HG03097 (cell line): ENCODE measurements at regions not wholly inside any gene's neighbourhood (a gene's known extent, or its start where the extent isn't known, plus 50 kb on each side); places are given as distances from the start of the nearest gene placed in this dataset.
"Not testable (repeated sequence)": the region's sequence is repeated elsewhere in the genome, so short reads cannot be mapped to it uniquely, and the experiment has no call there.

Experiments used
- ATAC-seq: cut with Tn5 transposase; IDR thresholded peaks from one replicate; pipeline ENCODE4 v1.9.1; 2021; ENCODE audit not compliant: unreplicated experiment, low FRiP score

DNA sequence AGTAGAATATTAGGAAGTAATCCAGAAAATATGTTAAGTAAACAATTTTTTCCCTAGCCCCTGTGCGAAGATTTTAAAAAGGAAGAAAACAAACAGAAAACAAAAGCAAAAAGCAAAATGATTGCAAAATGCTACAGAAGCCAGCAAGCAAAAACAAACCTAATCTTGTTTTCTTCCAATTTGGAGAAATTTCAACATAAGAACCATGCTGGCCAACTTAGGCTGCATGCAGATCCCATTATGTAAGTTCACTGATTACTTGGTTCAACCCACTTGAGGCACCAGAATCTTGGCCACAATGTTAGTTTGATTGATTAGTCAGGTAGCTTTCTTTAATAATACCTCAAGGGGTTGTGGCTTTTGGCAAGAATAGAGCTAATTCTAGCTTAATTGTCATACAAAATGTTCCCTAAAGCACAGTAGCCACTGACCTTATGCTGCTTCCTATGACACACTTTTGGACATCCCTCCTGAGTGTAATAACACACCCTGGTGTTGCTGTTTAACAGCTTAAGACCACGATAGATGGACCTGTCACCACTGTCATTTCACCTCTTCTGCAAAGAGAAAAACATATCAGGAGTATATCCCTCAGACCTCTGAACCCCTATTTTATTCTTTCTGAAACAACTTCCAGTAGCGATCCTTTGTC is 2342.1 kb downstream of the PCDH7 start:
- ATAC-seq = no peak

DNA sequence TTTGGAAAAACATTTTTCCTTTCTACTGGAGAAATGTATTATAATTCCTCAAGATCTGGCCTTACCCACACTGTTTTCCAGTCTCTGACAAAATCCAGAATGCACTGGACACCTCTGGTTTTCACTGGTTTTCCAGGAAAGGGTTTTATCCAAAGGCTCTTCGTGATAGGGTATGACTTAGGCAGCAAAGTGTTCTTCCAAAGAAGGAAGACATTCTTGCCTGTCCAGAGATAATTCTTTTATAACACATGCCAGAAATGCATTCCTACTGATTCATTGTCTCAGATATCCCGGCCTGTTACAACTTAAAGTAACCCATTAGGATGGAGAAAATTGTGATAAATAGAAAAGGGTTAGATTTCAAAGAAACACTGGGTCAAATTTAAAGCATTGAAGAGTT is 2343.1 kb downstream of the PCDH7 start:
- no peak for ATAC-seq

DNA sequence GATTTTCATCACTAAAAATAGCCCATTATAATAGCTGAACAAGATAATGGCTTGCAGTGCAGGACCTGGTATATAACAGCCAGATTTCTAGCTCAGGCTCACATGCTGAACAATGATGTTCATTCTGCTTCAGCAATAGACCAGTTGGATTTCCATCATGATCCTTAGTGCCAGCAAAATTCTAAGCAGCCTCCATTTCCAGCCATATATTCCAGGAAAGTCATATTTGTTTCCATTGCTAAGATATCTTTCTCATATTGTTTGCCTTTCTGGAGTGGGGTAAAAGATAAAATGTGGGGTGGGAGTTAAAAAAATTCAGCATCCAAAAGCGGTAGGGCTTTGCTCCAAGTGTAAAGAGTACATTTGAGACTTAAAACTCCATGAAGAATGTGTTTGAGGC is 2344.1 kb downstream of the PCDH7 start:
- no peak for ATAC-seq

DNA sequence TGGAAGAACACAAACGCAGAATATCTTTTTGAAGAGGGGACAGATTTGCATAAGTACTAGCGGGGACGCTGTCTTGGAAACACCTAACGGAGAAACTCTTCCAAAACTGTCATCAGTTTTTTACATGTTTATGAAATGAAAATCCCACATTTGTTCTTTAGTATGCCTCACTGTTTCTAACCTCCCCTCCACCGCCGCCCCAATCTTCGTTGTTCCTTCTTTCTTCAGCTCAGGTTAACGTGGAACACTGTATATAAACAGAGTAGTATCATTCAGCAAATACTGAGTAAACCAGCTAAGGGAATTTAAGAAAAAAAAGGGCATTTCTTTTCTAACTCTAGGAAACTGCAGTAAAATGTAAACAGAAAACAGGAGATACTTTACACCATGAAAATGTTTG is 2345.6 kb downstream of the PCDH7 start:
- ATAC-seq = no peak

DNA sequence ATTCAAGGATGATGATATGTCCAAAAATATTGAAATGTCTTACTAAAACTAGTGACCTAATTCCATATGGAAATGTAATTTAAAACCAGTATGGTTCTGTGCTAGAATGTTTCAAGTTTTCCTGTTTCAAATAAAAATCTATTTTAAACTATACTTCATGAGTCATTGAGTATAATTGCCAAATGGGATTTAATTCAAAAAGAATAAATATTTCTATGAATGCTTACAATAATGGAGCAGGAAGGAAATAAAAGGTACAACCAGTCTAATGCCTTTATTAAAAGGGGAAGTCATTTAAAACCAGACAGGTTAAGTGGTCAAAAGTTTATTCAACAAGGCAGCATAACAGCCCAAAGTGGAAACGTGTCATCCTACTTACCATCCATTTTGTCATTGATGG is 2347.1 kb downstream of the PCDH7 start:
- no peak for ATAC-seq

DNA sequence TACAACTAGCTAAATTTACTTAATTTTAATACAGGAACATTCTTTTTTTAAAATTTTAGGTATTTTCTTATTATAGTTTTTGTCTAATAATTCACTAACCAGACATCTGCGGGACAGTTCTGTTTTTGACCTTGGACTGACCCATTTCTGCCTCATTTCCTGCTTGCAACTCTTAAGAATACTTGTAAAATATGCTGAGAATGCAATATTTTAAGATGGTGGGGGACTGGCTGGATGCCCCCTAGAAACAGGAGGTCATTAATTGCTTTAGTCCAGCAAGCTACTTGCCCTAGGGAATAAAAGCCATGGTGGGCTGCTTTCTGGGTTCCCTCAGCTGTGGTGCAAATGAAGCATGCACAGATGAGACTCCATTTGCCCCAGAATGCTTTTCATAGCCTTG is 2348.4 kb downstream of the PCDH7 start:
- ATAC-seq = no peak

DNA sequence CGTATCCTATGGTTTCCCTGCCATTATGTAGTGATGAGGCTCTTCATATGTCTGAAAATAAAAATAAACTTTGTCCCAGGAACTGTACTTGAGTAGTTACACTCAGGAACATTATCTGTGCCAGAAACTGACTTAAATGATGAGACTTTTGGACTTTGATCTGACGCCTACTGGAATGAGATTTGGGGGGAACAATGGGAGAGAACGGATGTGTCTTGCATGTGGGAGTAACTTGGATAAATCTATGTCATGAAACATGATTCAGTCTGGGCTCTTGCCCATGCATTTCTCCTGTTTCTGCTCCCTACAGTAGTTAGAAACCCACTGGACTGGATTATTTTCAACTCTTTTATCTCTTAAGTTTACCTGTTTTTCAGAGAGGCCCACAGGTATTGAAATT is 2351.4 kb downstream of the PCDH7 start:
- no peak for ATAC-seq

DNA sequence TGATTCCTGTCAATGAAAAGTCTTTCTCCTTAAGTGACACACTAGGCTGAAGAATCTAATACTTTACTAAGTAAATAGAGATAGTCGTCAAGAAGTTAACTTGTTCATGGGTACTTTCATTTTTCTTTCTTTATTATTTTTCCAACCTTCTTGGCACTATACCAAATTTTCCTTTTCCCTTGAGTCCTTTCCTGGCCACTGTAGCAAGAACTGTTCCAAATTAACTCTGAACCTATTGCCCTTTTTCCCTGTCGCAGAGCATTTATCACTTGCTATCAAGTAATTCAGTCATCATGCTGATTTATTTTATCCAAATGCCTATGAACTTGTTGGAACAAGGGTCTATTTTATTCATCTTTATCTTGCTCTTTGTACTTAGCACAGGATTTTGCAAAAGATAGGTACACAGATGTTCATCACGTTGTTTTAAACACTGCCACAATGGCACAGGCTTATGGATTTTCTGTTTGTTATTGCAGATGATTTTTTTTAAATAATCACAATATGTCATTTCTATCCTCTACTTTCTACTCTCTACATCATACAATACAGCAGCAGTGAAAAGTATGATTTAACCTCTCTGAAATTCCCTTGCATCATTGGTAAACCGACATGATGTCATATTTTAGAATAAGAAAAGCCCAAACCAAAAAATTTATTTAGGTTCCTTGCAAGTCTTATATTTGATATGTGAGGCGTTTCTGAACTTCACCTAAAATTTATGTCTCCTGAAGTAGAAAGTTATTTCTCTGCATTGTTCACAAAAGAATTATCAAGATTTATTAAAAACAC is 2352.3 kb downstream of the PCDH7 start:
- no peak for ATAC-seq

DNA sequence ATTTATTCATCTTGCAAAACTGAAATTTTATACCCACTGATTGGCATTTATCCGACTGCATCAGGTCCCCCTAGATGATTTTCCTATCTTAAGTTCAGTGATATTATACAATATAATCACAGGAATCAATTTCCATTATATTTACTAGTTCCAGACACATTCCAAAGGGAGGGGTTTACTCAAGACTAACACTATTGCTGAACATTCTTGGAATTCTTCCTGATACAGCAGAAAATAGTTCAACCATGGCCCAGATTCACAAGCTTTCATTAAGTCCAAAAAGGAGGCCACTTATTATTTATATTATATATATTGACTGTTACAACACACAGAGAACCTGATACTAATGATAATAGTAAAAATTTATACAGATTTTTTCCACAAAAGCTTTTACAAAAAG is 2353.6 kb downstream of the PCDH7 start:
- no peak for ATAC-seq

DNA sequence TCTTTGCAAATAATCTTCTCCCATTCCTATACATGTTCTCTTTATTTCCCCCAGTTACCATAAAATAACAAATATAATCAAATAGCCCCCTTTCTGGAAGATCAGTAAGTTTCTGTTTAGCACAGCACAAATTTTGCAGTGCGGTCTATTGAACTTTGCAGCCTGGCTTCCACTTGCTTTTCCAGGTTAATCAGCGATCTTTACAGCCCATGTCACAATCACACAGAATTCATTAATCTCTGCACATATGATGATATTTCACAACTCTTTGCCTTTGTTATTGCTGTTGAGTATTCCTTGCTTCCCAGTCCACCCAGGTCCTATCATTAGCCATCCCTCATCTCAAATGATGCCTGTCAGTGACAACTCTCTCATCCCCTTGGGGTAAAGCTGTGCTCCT is 2358.0 kb downstream of the PCDH7 start:
- ATAC-seq = no peak

DNA sequence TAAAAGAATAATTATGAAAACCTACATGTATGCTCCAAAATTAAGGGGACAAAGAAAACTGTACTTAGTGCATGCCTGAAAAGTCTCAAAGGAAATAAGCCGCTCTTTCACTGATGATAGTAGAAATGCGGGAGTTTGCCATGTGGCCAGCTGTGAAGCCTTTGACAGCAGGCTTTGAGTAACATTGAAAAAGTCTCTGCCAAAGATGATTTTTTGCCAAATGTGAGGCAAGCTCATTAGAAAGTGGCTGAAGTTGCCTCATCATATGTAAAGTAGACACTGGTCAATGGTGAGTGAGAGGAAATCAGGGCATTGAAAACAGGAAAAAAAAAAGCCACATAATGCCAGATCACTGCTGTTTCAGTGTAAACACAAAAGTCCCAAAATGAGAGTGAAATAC is 2360.1 kb downstream of the PCDH7 start:
- ATAC-seq = no peak

DNA sequence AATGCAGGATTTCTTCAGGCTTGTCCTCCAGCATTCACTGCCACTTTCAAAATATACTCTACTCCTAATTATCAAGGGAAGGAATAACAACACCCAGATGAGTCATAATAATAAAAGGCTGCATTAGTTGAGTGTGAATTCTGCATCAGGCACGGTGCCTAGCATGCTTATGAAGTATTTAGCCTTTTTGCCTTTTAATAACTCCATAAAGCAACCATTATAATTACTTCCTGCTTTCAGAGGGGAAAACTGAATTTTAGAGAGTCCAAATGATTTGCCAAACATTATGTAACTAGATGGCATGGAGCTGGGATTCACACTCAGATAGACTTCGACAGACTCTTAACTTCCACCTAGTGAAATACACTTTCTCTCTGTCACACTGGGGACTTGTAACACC is 2365.5 kb downstream of the PCDH7 start:
- ATAC-seq = no peak

DNA sequence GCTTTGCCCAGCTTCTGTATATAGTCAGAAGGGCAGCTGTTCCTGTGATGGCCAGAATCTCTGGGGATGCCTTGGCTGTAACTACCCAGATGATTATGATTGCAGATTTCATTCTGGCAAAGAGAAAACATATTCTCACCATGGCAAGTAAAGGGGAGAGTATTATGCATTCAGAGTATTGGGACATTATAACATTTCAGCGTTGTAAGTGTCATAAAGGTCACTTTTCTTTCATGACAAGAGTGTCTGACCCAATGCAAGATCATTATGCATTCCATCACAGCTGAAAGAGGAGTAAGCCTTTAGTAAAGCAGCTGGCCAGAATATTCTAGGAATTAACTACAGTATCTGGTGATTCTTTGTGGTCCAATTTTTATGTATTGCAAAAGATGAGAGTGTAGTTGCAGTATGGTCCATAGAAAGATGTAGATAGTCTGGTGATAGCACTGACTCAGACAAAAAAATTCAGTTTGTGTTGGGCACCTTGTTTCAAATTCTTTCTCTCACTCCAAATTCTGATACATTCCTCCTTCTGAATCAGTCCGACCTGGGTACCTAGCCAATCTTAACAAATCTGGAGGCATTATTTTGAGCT is 2366.3 kb downstream of the PCDH7 start:
- no peak for ATAC-seq

DNA sequence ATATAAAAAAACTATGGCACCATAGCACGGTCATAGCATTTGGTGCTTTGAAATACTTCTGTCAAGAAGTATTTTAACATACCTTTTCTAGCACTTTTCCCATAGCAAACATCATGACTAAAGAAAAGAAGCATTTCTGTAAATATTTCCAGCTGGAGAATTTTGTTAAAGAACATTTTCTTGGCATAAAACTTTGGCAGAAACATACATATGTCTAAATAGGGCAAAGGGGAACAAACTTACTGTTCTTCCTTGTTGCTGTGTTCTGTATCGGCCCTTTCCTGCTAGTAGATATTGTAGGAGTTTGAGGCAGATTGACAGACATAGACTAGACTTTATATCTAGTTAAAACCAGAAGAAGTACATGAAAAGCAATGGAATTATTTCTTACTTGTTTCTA is 2368.5 kb downstream of the PCDH7 start:
- ATAC-seq = no peak

DNA sequence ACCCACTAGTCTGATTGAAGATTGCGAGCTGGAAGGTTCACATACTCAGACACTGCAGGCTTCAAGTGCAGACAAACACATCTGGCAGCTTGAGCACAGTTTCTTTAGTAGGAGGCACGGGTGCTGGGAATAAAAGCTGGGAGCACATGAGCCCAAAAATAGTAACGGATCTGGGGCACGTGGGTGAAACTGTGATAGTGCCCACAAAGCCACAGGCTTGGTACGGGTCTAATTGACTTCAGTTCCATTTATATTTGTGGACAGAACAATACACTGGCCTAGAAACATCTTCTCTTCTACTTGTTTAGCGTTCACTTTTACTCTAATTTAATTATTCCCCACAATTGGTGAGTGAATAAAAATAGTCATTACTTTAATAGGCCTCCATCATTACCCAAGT is 2370.7 kb downstream of the PCDH7 start:
- ATAC-seq = no peak

DNA sequence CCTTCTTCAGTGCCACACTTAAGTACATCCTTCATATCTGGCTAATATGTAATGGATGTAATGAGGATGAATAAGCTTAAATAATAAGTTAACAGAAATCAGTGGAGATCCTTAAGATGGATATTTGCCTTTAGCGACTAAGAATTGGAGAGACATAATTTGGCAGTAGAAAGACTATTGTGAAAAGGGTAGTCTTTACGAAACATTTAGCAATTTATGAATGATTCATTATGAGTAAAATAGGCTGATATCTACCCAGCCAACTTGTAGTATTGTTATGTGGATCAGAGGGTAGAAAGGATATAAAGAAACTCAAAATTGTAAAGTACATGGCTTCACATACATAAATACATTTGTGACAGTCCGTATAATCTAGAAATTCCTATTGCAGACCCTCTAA is 2371.8 kb downstream of the PCDH7 start:
- no peak for ATAC-seq

DNA sequence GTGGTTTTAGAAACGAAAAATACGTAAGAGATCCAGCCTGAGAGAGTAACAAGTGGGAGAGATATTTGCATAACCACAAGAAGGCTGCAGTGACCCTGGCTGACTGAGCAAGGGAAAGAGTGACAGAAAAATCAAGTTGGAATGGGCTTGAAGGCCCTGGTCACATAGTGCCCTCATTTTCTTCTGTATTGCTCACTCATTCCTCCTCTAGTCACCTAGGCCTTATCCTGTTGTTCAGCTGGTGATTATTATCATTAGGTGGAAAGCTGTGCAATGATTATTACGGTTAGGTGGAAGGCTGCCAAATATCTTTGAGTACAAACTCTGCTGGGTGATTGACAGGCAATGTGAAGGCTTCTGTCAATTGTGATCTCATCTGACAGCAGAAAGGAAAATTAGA is 2384.1 kb downstream of the PCDH7 start:
- ATAC-seq = no peak

DNA sequence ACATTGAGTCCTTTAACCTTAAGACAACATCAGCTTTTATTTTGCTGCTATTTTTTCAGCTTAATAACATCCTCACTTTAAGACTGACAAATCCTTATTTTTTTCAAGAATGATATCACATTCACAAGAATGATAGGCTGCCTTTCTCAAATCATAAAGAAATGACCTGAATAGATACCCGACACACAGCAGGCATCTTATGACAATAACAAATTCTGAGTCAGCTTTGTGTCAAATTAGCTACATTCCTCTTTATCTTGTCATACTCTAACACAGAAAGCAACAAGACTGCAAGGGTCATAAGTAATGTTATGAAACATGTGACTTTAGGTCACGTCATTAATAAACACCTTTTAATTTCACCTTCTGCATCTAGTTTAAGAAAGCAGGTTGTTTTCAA is 2387.6 kb downstream of the PCDH7 start:
- no peak for ATAC-seq

DNA sequence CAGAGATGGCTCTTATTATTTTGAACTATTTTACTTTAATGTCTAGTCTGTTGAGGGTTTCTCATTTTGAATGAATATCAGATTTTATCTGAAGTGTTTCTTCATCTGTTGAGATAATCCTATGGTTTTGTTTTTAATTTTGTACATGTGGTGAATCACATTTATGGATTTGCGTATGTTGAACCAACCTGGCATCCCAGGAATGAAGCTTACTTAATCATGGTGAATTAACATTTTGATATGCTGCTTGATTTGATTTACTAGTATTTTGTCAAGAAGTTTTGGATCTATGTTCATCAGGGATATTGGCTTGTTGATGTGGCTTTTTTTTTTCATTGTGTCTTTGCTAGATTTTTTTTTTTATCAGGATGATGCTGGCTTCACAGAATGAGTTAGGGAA is 2390.9 kb downstream of the PCDH7 start:
- ATAC-seq = no peak

DNA sequence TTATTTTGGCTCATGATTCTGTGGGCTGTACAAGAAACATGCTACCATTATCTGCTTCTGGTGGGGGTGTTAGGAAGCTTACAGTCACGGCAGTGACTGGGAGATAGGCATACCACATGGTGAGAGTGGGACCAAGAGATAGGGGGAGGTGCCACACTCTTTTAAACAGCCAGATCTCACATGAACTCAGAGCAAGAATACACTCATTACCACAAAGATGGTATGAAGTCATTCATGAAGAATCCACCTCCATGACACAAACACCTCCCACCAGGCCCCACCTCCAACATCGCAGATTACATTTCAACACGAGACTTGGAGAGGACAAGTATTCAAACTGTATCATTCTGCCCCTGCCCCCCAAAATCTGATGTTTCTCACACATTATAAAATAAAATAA is 2396.7 kb downstream of the PCDH7 start:
- ATAC-seq = no peak

DNA sequence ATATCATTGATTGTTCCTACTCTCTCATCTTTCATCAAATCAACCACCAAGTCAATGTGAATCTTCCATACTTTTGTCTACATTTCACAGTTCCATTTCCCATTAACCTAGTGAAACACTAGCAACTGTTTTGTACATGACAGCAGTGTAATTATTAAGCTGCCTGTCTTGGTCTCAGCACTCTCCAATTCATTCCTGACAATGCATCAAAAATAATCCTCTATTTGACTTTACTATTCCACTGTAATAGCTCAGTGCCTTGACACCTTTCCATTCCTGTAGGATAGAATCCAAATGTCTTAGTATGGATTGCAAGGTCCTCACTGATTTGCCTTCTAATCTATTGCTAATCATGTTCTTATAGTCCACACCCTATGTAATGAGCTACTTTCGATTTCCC is 2405.8 kb downstream of the PCDH7 start:
- ATAC-seq = no peak

DNA sequence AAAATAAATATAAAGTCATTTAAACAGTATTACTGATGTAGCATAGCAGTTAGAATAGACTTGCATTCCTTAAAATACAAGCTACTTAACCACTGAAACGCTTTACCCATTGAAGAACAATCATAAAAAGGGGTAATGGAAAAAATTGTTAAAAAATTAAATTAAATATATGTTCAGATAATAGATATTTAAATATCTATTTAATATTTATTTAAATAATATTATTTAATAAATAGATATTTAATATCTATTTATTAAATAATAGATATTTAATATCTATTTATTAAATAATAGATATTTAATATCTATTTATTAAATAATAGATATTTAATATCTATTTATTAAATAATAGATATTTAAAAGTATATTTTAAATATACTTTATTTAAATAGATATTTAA is 2410.5 kb downstream of the PCDH7 start:
- ATAC-seq = not testable (repeated sequence)
